ENCODE measurements at regions not wholly inside any gene's neighbourhood (a gene's known extent, or its start where the extent isn't known, plus 50 kb on each side); places are given as distances from the start of the nearest gene placed in this dataset.
"Not testable (repeated sequence)": the region's sequence is repeated elsewhere in the genome, so short reads cannot be mapped to it uniquely, and the experiment has no call there.

DNA sequence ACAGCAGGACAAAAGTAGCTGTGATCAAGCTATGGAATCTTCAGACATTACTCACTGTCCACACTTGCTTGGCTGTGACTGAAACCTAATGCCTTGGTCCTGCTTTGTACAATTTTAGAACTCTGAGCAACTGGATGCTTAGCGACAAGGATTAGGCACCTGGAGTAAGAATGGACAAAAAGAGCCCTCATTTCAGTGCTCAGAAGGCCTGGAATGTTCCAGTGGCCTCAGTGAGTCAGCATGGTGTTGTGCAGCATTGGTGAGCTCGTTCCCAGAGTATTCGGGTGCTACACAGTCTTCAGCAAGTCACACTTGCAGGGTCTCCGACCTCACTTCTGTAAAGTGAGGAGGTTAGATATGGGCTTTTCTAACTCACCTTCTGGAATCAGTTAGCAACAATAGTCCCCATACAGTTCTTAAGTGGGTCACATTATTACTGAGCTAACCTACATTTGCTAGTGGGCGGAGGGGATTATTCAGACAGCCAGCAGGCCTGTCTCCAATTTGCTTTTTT lies 108.0 kb upstream of the MDM1 start:
- no peak overlapping the region for H3K27ac Mint-ChIP-seq (ENCODE audit: unreplicated experiment)
- DNase-seq (ENCODE audit: low spot score) = no peak
- peaks cover 8% of the 10 kb centered on the region for H3K36me3 Mint-ChIP-seq (ENCODE audit: low read depth, unreplicated experiment)
- H3K4me3 Mint-ChIP-seq (ENCODE audit: unreplicated experiment) = no peak overlapping the region
- TF ChIP-seq, protein P1, sequence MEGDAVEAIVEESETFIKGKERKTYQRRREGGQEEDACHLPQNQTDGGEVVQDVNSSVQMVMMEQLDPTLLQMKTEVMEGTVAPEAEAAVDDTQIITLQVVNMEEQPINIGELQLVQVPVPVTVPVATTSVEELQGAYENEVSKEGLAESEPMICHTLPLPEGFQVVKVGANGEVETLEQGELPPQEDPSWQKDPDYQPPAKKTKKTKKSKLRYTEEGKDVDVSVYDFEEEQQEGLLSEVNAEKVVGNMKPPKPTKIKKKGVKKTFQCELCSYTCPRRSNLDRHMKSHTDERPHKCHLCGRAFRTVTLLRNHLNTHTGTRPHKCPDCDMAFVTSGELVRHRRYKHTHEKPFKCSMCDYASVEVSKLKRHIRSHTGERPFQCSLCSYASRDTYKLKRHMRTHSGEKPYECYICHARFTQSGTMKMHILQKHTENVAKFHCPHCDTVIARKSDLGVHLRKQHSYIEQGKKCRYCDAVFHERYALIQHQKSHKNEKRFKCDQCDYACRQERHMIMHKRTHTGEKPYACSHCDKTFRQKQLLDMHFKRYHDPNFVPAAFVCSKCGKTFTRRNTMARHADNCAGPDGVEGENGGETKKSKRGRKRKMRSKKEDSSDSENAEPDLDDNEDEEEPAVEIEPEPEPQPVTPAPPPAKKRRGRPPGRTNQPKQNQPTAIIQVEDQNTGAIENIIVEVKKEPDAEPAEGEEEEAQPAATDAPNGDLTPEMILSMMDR (IDR thresholded peaks at IDR 0.05; ENCODE audit: unreplicated experiment) = no peak
- no peaks in the 10 kb centered on the region for H3K4me1 Mint-ChIP-seq (ENCODE audit: unreplicated experiment)
- H3K27me3 Mint-ChIP-seq (ENCODE audit: unreplicated experiment) = peaks cover 3% of the 10 kb centered on the region
- H3K9me3 Mint-ChIP-seq (ENCODE audit: unreplicated experiment) = no peaks in the 10 kb centered on the region

DNA sequence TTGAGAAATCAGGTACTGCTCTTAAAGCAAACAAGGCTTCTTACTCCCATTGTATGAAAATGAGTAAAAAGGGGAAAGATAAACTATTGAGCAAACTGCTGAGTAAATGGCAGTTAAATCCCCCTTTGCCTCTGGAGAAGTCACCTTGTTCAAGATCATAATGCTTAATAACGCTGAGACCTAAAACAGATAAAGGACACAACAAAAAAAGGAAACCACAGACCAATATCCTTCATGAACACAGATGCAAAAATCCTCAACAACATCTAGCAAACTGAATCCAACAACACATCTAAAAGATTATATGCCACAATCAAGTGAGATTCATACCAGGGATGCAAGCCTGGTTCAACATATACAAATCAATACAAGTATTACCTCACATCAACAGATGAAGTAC lies 109.0 kb upstream of the MDM1 start:
- Mint-ChIP-seq H3K9me3 (ENCODE audit: unreplicated experiment) (no peaks in the 10 kb centered on the region), H3K27me3 (ENCODE audit: unreplicated experiment) (peaks cover 3% of the 10 kb centered on the region), H3K27ac (ENCODE audit: unreplicated experiment) (no peak overlapping the region), H3K36me3 (ENCODE audit: low read depth, unreplicated experiment) (peaks cover 4% of the 10 kb centered on the region), H3K4me1 (ENCODE audit: unreplicated experiment) (peaks cover 5% of the 10 kb centered on the region), H3K4me3 (ENCODE audit: unreplicated experiment) (no peak overlapping the region)
- DNase-seq (ENCODE audit: low spot score) = no peak
- TF ChIP-seq, protein P1 (IDR thresholded peaks at IDR 0.05; ENCODE audit: unreplicated experiment) = no peak

DNA sequence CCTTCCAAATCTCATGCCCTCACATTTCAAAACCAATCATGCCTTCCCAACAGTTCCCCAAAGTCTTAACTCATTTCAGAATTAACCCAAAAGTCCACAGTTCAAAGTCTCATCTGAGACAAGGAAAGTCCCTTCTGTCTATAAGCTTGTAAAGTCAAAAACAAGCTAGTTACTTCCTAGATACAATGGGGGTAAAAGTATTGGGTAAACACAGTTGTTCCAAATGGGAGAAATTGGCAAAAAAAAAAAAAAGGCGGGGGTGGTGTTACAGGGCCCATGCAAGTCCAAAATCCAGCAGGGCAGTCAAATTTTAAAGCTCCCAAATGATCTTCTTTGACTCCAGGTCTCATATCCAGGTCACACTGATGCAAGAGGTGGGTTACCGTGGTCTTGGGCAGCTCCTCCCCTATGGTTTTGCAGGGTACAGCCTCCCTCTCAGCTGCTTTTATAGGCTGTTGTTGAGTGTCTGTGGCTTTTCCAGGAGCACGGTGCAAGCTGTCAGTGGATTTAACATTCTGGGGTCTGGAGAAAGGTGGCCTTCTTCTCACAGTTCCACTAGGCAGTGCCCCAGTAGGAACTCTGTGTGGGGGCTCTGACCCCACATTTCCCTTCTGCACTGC lies 110.3 kb upstream of the MDM1 start:
- H3K9me3 Mint-ChIP-seq (ENCODE audit: unreplicated experiment); H3K27me3 Mint-ChIP-seq (ENCODE audit: unreplicated experiment); H3K4me3 Mint-ChIP-seq (ENCODE audit: unreplicated experiment); H3K27ac Mint-ChIP-seq (ENCODE audit: unreplicated experiment); DNase-seq (ENCODE audit: low spot score); H3K36me3 Mint-ChIP-seq (ENCODE audit: low read depth, unreplicated experiment): not testable (repeated sequence)
- peaks cover 15% of the 10 kb centered on the region for H3K4me1 Mint-ChIP-seq (ENCODE audit: unreplicated experiment)

DNA sequence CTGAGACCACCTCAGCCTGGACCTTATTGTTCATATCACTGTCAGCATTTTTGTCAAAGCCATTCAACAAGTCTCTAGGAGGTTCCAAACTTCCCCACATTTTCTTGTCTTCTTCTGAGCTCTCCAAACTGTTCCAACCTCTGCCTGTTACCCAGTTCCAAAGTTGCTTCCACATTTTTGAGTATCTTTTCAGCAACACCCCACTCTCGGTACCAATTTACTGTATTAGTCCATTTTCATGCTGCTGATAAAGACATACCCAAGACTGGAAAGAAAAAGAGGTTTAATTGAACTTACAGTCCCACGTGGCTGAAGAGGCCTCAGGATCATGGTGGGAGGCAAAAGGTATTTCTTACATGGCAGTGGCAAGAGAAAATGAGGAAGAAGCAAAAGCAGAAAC lies 111.5 kb upstream of the MDM1 start:
- not testable (repeated sequence) for H3K36me3 Mint-ChIP-seq (ENCODE audit: low read depth, unreplicated experiment); H3K4me3 Mint-ChIP-seq (ENCODE audit: unreplicated experiment); H3K9me3 Mint-ChIP-seq (ENCODE audit: unreplicated experiment); H3K27me3 Mint-ChIP-seq (ENCODE audit: unreplicated experiment); H3K27ac Mint-ChIP-seq (ENCODE audit: unreplicated experiment); DNase-seq (ENCODE audit: low spot score)
- H3K4me1 Mint-ChIP-seq (ENCODE audit: unreplicated experiment) = peaks cover 19% of the 10 kb centered on the region

- Mint-ChIP-seq H3K27ac (ENCODE audit: unreplicated experiment) (no peak overlapping the region), H3K4me3 (ENCODE audit: unreplicated experiment) (no peak overlapping the region)
- TF ChIP-seq, protein P1 (IDR thresholded peaks at IDR 0.05; ENCODE audit: unreplicated experiment) = no peak
Observed at GRCh38 chr12:68445824-68446223, 113.7 kb upstream of the MDM1 start.

DNA sequence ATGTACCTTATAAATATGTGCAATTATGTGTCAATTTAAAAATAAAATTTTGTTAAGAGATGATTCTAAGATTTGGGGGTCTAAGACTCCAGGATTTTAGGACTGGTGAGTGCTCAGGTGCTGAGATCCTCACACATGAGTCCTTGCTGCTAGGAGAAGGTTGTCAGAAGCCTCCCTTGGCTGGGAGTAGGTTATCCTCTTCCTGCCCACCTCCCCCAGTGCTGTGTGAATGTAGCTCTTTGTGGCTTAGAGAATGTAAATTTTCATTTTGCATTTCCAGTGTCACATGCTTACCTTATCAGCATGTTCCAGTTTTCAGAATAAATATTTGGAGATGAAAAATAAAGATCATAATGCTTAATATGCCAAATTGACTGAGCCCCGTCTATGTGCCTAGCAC lies 114.2 kb upstream of the MDM1 start:
- Mint-ChIP-seq H3K27me3 (ENCODE audit: unreplicated experiment) (peaks cover 3% of the 10 kb centered on the region), H3K27ac (ENCODE audit: unreplicated experiment) (no peak overlapping the region), H3K4me3 (ENCODE audit: unreplicated experiment) (no peak overlapping the region), H3K36me3 (ENCODE audit: low read depth, unreplicated experiment) (peaks cover 4% of the 10 kb centered on the region), H3K4me1 (ENCODE audit: unreplicated experiment) (peaks cover 19% of the 10 kb centered on the region), H3K9me3 (ENCODE audit: unreplicated experiment) (no peaks in the 10 kb centered on the region)
- DNase-seq (ENCODE audit: low spot score) = no peak
- TF ChIP-seq, protein P1 (IDR thresholded peaks at IDR 0.05; ENCODE audit: unreplicated experiment) = no peak

More at GRCh38 chr12:68445824-68446223, 113.7 kb upstream of the MDM1 start:
- DNase-seq (ENCODE audit: low spot score) = no peak
- H3K36me3 Mint-ChIP-seq (ENCODE audit: low read depth, unreplicated experiment) = peaks cover 4% of the 10 kb centered on the region
- H3K9me3 Mint-ChIP-seq (ENCODE audit: unreplicated experiment) = no peaks in the 10 kb centered on the region
- H3K27me3 Mint-ChIP-seq (ENCODE audit: unreplicated experiment) = peaks cover 3% of the 10 kb centered on the region
- H3K4me1 Mint-ChIP-seq (ENCODE audit: unreplicated experiment) = peaks cover 19% of the 10 kb centered on the region

Measured in endothelial cell (in vitro differentiated cells).